Tibial artery (tissue), 4 donors: ENCODE measurements at regions not wholly inside any gene's neighbourhood (a gene's known extent, or its start where the extent isn't known, plus 50 kb on each side); places are given as distances from the start of the nearest gene placed in this dataset.

ENCODE experiments used
- DNase-seq, 2 donors: peaks; one replicate each; pipeline ENCODE4 v3.0.0-alpha.2; 2019
- H3K27ac ChIP-seq, 2 donors: fragments of 200-600 bp; sonication (generic) in 1 of 2; 1 replicate in 1 of 2; 2 replicates in 1 of 2; pipeline ENCODE4 v1.5.1; 2018 to 2019; ENCODE audit warnings: mild to moderate bottlenecking in 1 of 2
- H3K27me3 ChIP-seq, 2 donors: fragments of 200-600 bp; sonication (generic) in 1 of 2; one replicate each; pipeline versions ENCODE4 v1.5.1 to v1.6.0; 2016 to 2019
- H3K36me3 ChIP-seq, 3 donors: fragments of 200-600 bp; sonication (generic) in 2 of 3; one replicate each; pipeline ENCODE4 v1.5.1; 2016 to 2019; ENCODE audit warnings: mild to moderate bottlenecking in 2 of 3
- H3K4me1 ChIP-seq, 4 donors: fragments of 200-600 bp; sonication (generic) in 2 of 4; 1 replicate in 3 of 4; 2 replicates in 1 of 4; pipeline ENCODE4 v1.5.1; 2016 to 2019
- H3K4me3 ChIP-seq, 2 donors: fragments of 200-600 bp; sonication (generic) in 1 of 2; 1 replicate in 1 of 2; 2 replicates in 1 of 2; pipeline ENCODE4 v1.5.1; 2018 to 2019; ENCODE audit warnings: mild to moderate bottlenecking in 2 of 2
- H3K9me3 ChIP-seq, 3 donors: fragments of 200-600 bp; sonication (generic) in 1 of 3; one replicate each; pipeline ENCODE4 v1.5.1; 2016 to 2019
- CTCF ChIP-seq, 2 experiments: fragments of 200-600 bp in 1 of 2; fragments of 450-650 bp in 1 of 2; IDR thresholded peaks; one replicate each; pipeline ENCODE4 v1.5.1; 2017 to 2019; ENCODE audit warnings: antibody characterized with exemption in 2 of 2, mild to moderate bottlenecking in 1 of 2, moderate library complexity in 1 of 2
- intact Hi-C: fragments of 100-400 bp; cut with DNase I; formaldehyde crosslinking; loops from one replicate; pipeline ENCODE4 v1.15.0; 2023; ENCODE audit warnings: low total_unique reads

- no peak overlapping the region for H3K4me3 ChIP-seq
- H3K9me3 ChIP-seq, result no peaks in the 10 kb centered on the region
- DNase-seq, result peak in 1 of 2 donors; percentile 2
- TF ChIP-seq CTCF (IDR thresholded peaks at IDR 0.05), result no peak
- H3K4me1 ChIP-seq, result no peaks in the 10 kb centered on the region
- intact Hi-C loops, result no loop called here
- no peak overlapping the region for H3K27ac ChIP-seq
- no peaks in the 10 kb centered on the region for H3K36me3 ChIP-seq
- H3K27me3 ChIP-seq, result peaks cover 0 to 4% of the 10 kb centered on the region in 2 donors
These were observed 115.8 kb downstream of the MRPL14 start for GRCh38 chr6:44011350-44011920.

- DNase-seq, result peak; percentile 16 to 60
- intact Hi-C loops, result no loop called here
- Histone ChIP-seq H3K9me3 (no peaks in the 10 kb centered on the region), H3K27ac (no peak overlapping the region), H3K4me3 (no peak overlapping the region), H3K4me1 (no peaks in the 10 kb centered on the region), H3K36me3 (no peaks in the 10 kb centered on the region), H3K27me3 (peaks cover 0 to 11% of the 10 kb centered on the region in 2 donors)
- TF ChIP-seq CTCF (IDR thresholded peaks at IDR 0.05), result no peak
These were observed 116.6 kb downstream of the MRPL14 start for GRCh38 chr6:44010411-44011349.

DNA sequence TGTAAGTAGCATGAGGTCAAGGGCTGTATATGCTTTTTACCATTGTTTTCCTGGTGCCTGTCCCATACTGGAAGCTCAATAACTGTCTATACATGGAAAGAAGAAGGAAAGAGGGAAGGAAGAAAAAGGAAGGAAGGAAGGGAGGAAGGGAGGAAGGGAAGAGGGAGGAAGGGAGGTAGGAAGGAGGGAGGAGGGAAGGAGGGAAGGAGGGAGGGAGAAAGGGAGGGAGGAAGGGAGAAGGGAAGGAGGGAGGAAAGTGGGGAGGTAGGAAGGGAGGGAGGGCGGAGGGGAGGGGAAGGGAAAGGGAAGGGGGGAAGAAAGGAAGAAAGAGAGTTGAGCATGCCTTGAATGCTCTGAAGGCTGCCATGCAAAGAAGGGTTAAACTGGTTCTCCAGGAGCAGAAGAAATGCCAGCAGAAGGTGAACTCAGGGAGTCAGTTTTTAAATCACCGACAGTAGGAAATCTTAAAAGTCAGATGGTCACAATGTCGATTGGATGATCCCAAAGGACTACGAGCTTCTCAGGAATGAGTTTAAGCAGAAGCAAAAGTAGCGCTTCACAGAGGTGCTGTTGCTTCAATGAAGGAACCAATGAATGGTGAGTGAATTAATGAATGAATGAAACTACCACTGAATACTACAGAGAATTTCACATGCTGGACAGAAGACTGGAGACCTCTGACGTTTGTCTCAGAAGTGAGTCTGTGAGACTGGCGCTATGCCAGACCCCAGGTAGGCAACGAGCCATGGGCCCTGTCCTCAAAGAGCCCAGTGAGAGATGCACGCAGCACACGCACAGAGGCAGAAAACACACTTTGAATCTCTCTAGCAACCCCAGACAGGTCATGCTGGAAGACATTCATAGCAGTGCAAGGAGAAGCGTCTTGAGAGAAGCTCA lies 117.6 kb downstream of the MRPL14 start:
- TF ChIP-seq CTCF (IDR thresholded peaks at IDR 0.05), result no peak
- peak; percentile 16 to 48 for DNase-seq
- intact Hi-C loops, result no loop called here
- no peak overlapping the region for H3K4me3 ChIP-seq
- no peak overlapping the region for H3K27ac ChIP-seq
- no peaks in the 10 kb centered on the region for H3K4me1 ChIP-seq
- no peaks in the 10 kb centered on the region for H3K9me3 ChIP-seq
- H3K36me3 ChIP-seq, result no peaks in the 10 kb centered on the region
- H3K27me3 ChIP-seq, result peaks cover 0 to 19% of the 10 kb centered on the region in 2 donors

DNA sequence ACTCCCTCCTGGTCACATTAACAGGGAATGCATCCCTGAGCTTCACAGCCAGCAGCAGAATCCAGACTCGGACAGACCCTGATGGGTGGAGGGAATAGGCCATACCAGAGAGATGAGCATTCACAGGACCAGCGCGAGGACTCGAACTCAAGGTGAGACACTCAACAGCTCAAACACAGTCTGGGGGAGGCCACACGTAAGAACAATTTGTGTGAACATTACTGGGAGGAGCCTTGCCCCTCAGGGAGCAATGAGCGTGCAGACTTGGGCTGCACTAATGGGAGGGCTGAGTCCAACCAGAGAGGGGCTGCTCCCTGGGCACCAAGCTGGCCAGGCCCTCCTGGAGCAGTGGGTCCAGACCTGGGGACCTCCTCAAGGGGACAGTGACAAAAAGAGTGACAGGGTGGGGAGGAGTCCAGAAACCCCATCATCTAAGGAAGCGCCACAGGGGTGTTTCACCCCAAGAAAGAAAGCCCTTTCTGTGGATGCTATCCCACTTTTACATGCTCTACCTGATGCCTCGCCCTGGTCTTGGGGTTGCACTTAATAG lies 118.4 kb downstream of the MRPL14 start:
- no peak overlapping the region for H3K4me3 ChIP-seq
- H3K9me3 ChIP-seq, result no peaks in the 10 kb centered on the region
- TF ChIP-seq CTCF (IDR thresholded peaks at IDR 0.05), result no peak
- peak; percentile 8 to 25 for DNase-seq
- no peak overlapping the region for H3K27ac ChIP-seq
- H3K36me3 ChIP-seq, result no peaks in the 10 kb centered on the region
- no peaks in the 10 kb centered on the region for H3K4me1 ChIP-seq
- intact Hi-C loops, result no loop called here
- H3K27me3 ChIP-seq, result peaks cover 0 to 23% of the 10 kb centered on the region in 2 donors
